Muscle layer of colon (tissue), 2 donors: ENCODE measurements at regions not wholly inside any gene's neighbourhood (a gene's known extent, or its start where the extent isn't known, plus 50 kb on each side); places are given as distances from the start of the nearest gene placed in this dataset.

ENCODE experiments used
- H3K27ac ChIP-seq: one replicate; pipeline ENCODE4 v1.7.0; 2013; ENCODE audit warnings: low read depth, mild to moderate bottlenecking, low read length, moderate library complexity
- H3K27me3 ChIP-seq, 2 donors: one replicate each; pipeline ENCODE4 v1.7.0; 2013; ENCODE audit warnings: low read length in 2 of 2, mild to moderate bottlenecking in 2 of 2; ENCODE audit not compliant: insufficient read depth in 2 of 2, control insufficient read depth in 1 of 2
- H3K36me3 ChIP-seq: one replicate; pipeline ENCODE4 v1.7.0; 2013; ENCODE audit warnings: mild to moderate bottlenecking, low read length; ENCODE audit not compliant: insufficient read depth
- H3K4me1 ChIP-seq: one replicate; pipeline ENCODE4 v1.7.0; 2013; ENCODE audit warnings: mild to moderate bottlenecking, low read length; ENCODE audit not compliant: insufficient read depth
- H3K4me3 ChIP-seq, 2 donors: one replicate each; pipeline ENCODE4 v1.7.0; 2013; ENCODE audit warnings: low read length in 2 of 2, low read depth in 1 of 2, mild to moderate bottlenecking in 1 of 2, moderate library complexity in 1 of 2
- H3K9ac ChIP-seq: one replicate; pipeline ENCODE4 v1.7.0; 2013; ENCODE audit warnings: low read length
- H3K9me3 ChIP-seq: one replicate; pipeline ENCODE4 v1.7.0; 2013; ENCODE audit warnings: mild to moderate bottlenecking, low read length
- donor health status: abdominal sarcoma.
- donor health status: Adenocarcinoma of cecum.

- Histone ChIP-seq H3K27ac (no peak overlapping the region), H3K4me3 (no peak overlapping the region), H3K27me3 (no peaks in the 10 kb centered on the region), H3K9ac (no peak overlapping the region), H3K4me1 (no peaks in the 10 kb centered on the region), H3K36me3 (no peaks in the 10 kb centered on the region), H3K9me3 (no peaks in the 10 kb centered on the region)
Measured at GRCh38 chr19:30319411-30319810, 52.8 kb upstream of the ZNF536 start.

- H3K27ac ChIP-seq: no peak overlapping the region
Measured at GRCh38 chr19:30319876-30320275, 52.3 kb upstream of the ZNF536 start.

GRCh38 chr19:30320466-30320865, 51.7 kb upstream of the ZNF536 start:
- H3K4me1 ChIP-seq: no peaks in the 10 kb centered on the region
- no peaks in the 10 kb centered on the region for H3K27me3 ChIP-seq
- no peaks in the 10 kb centered on the region for H3K36me3 ChIP-seq
- no peaks in the 10 kb centered on the region for H3K9me3 ChIP-seq
- no peak overlapping the region for H3K27ac ChIP-seq
- no peak overlapping the region for H3K4me3 ChIP-seq
- H3K9ac ChIP-seq: no peak overlapping the region

More at GRCh38 chr19:30319876-30320275, 52.3 kb upstream of the ZNF536 start:
- Histone ChIP-seq H3K36me3 (no peaks in the 10 kb centered on the region), H3K9me3 (no peaks in the 10 kb centered on the region), H3K4me3 (no peak overlapping the region), H3K4me1 (no peaks in the 10 kb centered on the region), H3K27me3 (no peaks in the 10 kb centered on the region), H3K9ac (no peak overlapping the region)

- no peak overlapping the region for H3K9ac ChIP-seq
- no peaks in the 10 kb centered on the region for H3K36me3 ChIP-seq
- no peak overlapping the region for H3K4me3 ChIP-seq
- no peaks in the 10 kb centered on the region for H3K4me1 ChIP-seq
- no peaks in the 10 kb centered on the region for H3K9me3 ChIP-seq
- no peaks in the 10 kb centered on the region for H3K27me3 ChIP-seq
- H3K27ac ChIP-seq: no peak overlapping the region
Measured at GRCh38 chr19:30320916-30321315, 51.3 kb upstream of the ZNF536 start.
